SK-N-SH treated with all-trans-retinoic acid at 6 μM for 48 hours (cell line): ENCODE measurements at regions not wholly inside any gene's neighbourhood (a gene's known extent, or its start where the extent isn't known, plus 50 kb on each side); places are given as distances from the start of the nearest gene placed in this dataset.

Source experiments
- ARNTL ChIP-seq: fragments of 450-650 bp; formaldehyde crosslinking; IDR thresholded peaks from 2 replicates; pipeline ENCODE4 v1.5.0; 2020; ENCODE audit warnings: low read depth, mild to moderate bottlenecking, moderate library complexity, borderline replicate concordance
- CSDC2 ChIP-seq: fragments of 250-450 bp; sonication (Bioruptor Pico); IDR thresholded peaks from 2 replicates; pipeline ENCODE4 v1.5.0; 2020; ENCODE audit warnings: mild to moderate bottlenecking, moderate library complexity
- ZC3H10 ChIP-seq: fragments of 250-450 bp; sonication (Bioruptor Pico); IDR thresholded peaks from 2 replicates; pipeline ENCODE4 v1.5.1; 2021; ENCODE audit warnings: mild to moderate bottlenecking, moderate library complexity
- ZNF70 ChIP-seq: fragments of 450-650 bp; formaldehyde crosslinking; IDR thresholded peaks from 2 replicates; pipeline ENCODE4 v1.5.0; 2020; ENCODE audit warnings: mild to moderate bottlenecking, moderate library complexity
- TF ChIP-seq, protein P1 (sequence below): fragments of 250-450 bp; sonication (Bioruptor Pico); IDR thresholded peaks from 2 replicates; pipeline ENCODE4 v1.5.1; 2020; ENCODE audit warnings: low read depth, mild to moderate bottlenecking, moderate library complexity

DNA sequence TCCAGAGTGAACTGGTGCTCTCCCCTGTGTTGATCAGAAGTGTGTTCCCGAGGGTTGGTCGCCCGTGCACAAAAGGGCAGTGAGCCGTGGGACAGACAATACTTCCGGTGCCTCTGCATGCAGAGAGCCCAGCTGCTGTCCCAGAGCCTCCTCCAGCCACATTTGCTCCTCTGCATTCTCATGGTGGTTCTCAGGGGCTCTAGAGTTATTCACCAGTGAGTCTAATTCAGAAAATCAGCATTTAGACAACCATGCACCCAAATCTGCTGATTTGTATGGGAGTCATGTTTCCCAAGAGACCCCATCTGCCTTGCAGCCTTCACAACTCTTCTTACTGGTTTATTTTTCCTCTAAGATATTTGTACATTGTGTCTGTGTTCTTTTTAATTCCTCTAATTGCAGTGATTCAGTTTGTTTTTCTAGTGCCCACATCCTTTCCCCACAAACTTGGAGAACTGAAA lies 107.0 kb upstream of the SPRED1 start:
- no peak for TF ChIP-seq CSDC2 (CRISPR knock-in tag)
- TF ChIP-seq ZC3H10 = no peak
- TF ChIP-seq, protein P1, sequence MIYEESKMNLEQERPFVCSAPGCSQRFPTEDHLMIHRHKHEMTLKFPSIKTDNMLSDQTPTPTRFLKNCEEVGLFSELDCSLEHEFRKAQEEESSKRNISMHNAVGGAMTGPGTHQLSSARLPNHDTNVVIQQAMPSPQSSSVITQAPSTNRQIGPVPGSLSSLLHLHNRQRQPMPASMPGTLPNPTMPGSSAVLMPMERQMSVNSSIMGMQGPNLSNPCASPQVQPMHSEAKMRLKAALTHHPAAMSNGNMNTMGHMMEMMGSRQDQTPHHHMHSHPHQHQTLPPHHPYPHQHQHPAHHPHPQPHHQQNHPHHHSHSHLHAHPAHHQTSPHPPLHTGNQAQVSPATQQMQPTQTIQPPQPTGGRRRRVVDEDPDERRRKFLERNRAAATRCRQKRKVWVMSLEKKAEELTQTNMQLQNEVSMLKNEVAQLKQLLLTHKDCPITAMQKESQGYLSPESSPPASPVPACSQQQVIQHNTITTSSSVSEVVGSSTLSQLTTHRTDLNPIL (CRISPR knock-in tag) = no peak
- no peak for TF ChIP-seq ZNF70
- TF ChIP-seq ARNTL (CRISPR knock-in tag) = no peak
